GM12874 (cell line): ENCODE measurements at regions not wholly inside any gene's neighbourhood (a gene's known extent, or its start where the extent isn't known, plus 50 kb on each side); places are given as distances from the start of the nearest gene placed in this dataset.

Experiments
- CTCF ChIP-seq: IDR thresholded peaks from 2 replicates; pipeline ENCODE4 v1.5.1; 2011; ENCODE audit warnings: low read depth, mild to moderate bottlenecking, control low read depth, low read length, moderate library complexity; ENCODE audit not compliant: insufficient read depth

GRCh38 chr6:156113631-156114030 is 658.0 kb upstream of the NOX3 start:
- TF ChIP-seq CTCF, result no peak

- TF ChIP-seq CTCF, result no peak
These were observed 656.3 kb upstream of the NOX3 start for GRCh38 chr6:156111913-156112312.

GRCh38 chr6:156110249-156110648 is 654.6 kb upstream of the NOX3 start:
- TF ChIP-seq CTCF, result no peak

- TF ChIP-seq CTCF, result no peak
These were observed 654.1 kb upstream of the NOX3 start for GRCh38 chr6:156109713-156110112.

- TF ChIP-seq CTCF, result no peak
These were observed 652.0 kb upstream of the NOX3 start for GRCh38 chr6:156107624-156108101.

GRCh38 chr6:156102129-156102528 is 646.5 kb upstream of the NOX3 start:
- peak; percentile 27; the same call in 1 of the 2 replicates for TF ChIP-seq CTCF

GRCh38 chr6:156098839-156099238 is 643.2 kb upstream of the NOX3 start:
- no peak for TF ChIP-seq CTCF

GRCh38 chr6:156087487-156087886 is 631.8 kb upstream of the NOX3 start:
- no peak for TF ChIP-seq CTCF
